Loucy (cell line): ENCODE measurements at regions not wholly inside any gene's neighbourhood (a gene's known extent, or its start where the extent isn't known, plus 50 kb on each side); places are given as distances from the start of the nearest gene placed in this dataset.

Source experiments
- EZH2phosphoT487 ChIP-seq: fragments of 200-600 bp; IDR thresholded peaks from 2 replicates; pipeline ENCODE4 v1.6.1; 2018; ENCODE audit warnings: antibody characterized with exemption, mild to moderate bottlenecking, moderate library complexity, borderline replicate concordance
- TF ChIP-seq, protein P1 (sequence below): fragments of 200-600 bp; sonication (generic); conservative IDR thresholded peaks from 2 replicates; pipeline ENCODE4 v1.5.1; 2014; ENCODE audit warnings: mild to moderate bottlenecking, antibody characterized with exemption, low read length

DNA sequence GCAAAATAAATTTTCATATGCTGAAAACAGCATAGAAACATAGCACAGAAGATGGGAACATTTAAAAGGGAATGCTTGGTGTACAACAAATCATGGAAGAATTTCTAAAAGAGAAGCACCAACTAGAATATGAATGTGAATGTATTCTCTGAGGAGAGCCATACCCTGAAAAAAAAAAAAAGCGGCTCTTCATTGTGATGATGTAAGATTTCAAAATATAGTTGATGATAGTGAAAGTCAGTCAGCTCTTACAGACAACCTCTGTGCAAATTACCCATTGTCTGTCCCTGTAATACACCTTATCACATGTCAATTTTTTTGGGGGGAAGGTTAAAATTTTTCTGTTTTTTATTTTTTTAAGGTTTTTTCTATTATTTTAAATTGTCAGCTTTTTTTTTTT, 58.6 kb upstream of the PTCHD4 start:
- TF ChIP-seq, protein P1, sequence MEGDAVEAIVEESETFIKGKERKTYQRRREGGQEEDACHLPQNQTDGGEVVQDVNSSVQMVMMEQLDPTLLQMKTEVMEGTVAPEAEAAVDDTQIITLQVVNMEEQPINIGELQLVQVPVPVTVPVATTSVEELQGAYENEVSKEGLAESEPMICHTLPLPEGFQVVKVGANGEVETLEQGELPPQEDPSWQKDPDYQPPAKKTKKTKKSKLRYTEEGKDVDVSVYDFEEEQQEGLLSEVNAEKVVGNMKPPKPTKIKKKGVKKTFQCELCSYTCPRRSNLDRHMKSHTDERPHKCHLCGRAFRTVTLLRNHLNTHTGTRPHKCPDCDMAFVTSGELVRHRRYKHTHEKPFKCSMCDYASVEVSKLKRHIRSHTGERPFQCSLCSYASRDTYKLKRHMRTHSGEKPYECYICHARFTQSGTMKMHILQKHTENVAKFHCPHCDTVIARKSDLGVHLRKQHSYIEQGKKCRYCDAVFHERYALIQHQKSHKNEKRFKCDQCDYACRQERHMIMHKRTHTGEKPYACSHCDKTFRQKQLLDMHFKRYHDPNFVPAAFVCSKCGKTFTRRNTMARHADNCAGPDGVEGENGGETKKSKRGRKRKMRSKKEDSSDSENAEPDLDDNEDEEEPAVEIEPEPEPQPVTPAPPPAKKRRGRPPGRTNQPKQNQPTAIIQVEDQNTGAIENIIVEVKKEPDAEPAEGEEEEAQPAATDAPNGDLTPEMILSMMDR: no peak
- TF ChIP-seq EZH2phosphoT487: no peak
